Ovary (tissue), 3 donors: ENCODE measurements at regions not wholly inside any gene's neighbourhood (a gene's known extent, or its start where the extent isn't known, plus 50 kb on each side); places are given as distances from the start of the nearest gene placed in this dataset.

Source experiments
- EP300 ChIP-seq: sonication (generic); formaldehyde crosslinking; IDR thresholded peaks from one replicate; pipeline ENCODE4 v1.6.1; 2017; ENCODE audit warnings: antibody characterized with exemption
- POLR2A ChIP-seq: fragments of 450-650 bp; IDR thresholded peaks from one replicate; pipeline ENCODE4 v1.6.1; 2017; ENCODE audit warnings: antibody characterized with exemption, mild to moderate bottlenecking, moderate library complexity
- TF ChIP-seq, protein P1 (sequence below), 3 donors: fragments of 450-650 bp in 2 of 3; fragments of 200-600 bp in 1 of 3; IDR thresholded peaks; one replicate each; pipeline versions ENCODE4 v1.5.1 to v1.8.0; 2016 to 2022; ENCODE audit warnings: antibody characterized with exemption in 3 of 3, mild to moderate bottlenecking in 1 of 3
- donor health status: DM: no; HTN: no; CAD: no.

DNA sequence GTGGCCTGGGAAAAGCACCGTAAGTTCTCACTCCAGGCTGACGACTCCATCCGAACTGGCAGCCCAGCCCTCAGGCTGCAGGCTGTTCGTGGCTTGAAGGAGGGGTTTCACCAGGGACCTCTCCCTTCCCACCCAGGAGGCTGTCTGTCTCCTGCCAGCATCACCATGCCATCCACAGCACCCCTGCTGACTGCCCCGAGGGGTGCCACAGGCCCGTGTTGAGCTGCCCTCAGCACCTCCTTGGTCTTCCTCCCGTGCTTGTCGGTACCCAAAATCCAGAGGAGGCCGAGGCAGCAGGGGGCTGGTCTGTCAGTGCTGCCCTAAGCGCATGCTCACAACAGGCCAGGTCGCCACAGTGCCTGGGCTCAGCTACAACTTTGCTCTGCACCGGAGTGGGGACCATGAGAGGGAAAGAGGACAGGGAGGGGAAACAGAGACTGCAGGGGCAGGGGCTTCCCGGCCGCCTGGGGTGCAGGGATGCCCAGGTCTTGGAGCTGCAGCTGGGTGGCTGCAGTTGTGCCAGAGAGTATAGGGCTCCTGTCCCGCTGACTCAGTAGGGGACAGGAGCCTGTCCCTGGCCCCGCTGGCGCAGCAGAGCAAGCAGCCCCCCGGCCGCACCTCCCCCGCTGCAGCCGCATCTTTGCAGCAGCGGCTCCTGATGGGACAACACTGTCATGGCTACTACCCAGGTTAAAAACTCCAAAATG, 963.7 kb upstream of the CRIM1 start:
- no peak for TF ChIP-seq POLR2A
- TF ChIP-seq, protein P1, sequence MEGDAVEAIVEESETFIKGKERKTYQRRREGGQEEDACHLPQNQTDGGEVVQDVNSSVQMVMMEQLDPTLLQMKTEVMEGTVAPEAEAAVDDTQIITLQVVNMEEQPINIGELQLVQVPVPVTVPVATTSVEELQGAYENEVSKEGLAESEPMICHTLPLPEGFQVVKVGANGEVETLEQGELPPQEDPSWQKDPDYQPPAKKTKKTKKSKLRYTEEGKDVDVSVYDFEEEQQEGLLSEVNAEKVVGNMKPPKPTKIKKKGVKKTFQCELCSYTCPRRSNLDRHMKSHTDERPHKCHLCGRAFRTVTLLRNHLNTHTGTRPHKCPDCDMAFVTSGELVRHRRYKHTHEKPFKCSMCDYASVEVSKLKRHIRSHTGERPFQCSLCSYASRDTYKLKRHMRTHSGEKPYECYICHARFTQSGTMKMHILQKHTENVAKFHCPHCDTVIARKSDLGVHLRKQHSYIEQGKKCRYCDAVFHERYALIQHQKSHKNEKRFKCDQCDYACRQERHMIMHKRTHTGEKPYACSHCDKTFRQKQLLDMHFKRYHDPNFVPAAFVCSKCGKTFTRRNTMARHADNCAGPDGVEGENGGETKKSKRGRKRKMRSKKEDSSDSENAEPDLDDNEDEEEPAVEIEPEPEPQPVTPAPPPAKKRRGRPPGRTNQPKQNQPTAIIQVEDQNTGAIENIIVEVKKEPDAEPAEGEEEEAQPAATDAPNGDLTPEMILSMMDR (IDR thresholded peaks at IDR 0.05), result no peak
- TF ChIP-seq EP300, result no peak
